NCI-H146 treated with DMSO at 0.1 percent for 48 hours (cell line): ENCODE measurements at regions not wholly inside any gene's neighbourhood (a gene's known extent, or its start where the extent isn't known, plus 50 kb on each side); places are given as distances from the start of the nearest gene placed in this dataset.

Experiments used
- DNase-seq: peaks from one replicate; lab custom pipeline; 2025; ENCODE audit not compliant: unreplicated experiment; lab: John Stamatoyannopoulos, UW

GRCh38 chr20:58003525-58003924 is 224.9 kb downstream of the ANKRD60 start:
- no peak for DNase-seq

DNA sequence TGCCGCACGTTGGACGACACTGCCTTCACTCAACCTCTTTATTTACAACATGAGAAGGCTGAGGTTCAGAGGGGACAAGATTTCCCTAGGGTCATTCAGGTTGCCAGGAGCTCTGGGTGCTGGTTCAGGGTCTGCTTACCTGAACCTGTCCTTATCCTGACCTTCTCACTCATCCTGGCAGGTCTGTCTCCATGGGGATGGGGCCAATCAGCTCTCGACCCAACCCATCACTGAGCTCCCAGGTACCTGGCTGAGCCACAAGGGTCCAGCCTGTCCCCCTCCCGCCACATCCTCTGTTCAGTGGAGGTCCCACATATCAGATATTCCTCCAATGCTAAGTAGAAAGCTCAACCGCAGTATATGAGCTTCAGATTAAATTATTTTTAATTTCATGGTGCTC is 225.6 kb downstream of the ANKRD60 start:
- no peak for DNase-seq

DNA sequence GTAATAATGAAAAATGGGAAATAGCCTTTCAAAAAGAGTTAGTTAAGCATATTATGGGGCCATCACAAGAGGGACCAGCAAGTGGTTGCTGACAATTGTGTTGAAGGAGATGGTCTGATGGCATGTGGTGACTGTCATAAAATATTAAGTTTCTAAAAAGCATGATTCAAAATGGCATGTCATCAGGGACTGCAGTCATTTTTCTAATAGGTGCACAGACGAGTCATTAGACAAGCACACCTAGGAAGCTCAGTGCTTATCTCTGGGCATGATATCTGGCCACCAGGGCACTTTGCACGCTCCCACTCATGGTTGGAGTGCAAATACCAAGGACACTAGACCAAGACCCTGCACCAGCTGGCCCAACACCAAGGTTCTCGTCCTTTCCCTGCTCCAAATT is 226.5 kb downstream of the ANKRD60 start:
- DNase-seq, result no peak

DNA sequence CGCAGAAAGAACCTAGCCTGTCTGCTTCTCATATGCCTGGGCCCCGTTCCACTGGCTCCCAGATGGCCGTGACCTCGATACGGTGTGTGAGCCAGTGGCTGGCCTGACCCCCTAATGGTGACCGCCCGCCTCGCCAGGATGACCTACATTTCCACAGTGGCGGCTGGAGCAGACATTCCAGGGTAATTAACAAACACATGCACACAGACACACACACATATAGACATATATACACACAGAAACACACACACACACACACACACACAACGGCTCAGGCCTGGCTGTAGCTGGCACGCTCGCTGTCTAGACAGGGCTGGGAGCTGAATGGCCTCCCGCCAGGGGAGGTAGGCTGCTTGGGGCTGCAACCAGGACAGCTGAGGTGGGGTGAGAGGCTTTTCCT is 227.1 kb downstream of the ANKRD60 start:
- DNase-seq, result no peak

DNA sequence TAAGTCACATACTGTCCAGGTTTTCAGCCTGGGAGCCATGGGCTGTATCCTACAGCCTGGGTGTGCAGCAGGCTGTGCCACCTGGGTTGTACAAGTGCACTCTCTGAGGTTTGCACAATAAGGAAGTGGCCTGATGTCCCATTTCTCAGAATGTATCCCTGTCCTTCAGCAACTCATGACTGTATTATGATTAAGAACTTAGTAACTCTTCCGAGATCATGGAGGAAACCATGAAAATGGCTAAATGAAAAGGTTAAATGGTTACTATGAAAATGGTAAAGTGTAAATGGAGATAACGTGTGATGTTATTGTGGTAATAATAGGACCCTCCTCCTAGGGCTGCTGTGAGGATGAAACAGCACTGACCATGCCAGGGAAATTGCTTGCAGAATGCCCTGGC is 227.6 kb downstream of the ANKRD60 start:
- DNase-seq, result no peak

DNA sequence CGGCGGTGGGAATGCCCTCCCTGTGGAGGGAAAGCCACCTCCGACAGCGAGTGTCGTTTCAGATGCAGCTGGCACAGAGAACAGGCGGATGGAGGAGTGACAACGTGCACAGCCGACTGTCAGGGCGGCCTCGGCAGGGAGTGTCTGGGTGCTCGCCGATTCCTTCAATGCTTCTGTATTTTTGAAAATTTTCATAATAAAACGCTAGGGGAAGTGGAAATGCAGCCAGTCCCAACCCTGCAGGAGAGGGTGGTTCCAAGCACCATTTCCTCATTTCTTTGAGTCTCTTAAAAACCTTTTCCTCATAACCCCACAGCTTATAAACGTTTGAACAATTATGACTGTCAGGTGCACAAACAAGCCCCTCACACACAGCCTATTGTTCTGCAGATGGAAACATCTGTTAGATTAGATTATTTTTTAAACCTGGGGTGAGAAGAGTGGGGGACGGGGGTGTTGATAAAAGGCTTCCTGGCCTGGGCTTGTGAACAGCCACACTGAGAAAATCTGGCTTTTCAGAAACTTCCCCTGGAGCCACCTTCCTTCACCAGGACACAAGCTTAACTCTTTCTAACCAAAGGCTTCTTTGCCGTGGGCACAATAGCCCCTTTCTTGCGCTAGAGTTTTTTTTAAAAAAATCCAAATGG is 228.9 kb downstream of the ANKRD60 start:
- DNase-seq, result peak; percentile 77

DNA sequence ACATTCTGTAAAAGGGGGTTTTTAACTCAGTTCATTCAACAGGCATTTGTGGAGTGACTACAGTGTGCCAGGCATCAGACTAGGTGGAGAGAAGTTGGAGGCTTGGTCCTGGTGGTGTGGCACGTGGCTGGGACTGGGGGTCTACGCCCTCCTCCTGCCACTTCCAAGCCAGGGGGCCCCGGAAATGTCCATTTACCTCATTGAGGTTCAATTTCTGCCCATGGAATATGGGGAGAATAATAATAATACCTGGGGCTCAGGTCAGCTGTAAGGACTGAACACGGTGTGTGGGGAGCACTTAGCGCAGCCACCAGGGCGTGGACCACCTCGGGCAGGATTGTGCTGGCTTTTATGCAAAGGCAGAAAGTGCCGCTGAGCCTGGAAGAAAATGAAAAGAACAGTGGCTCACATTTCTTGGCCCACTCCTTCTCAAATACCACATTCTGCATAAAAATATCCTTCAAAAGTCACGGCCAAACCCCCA is 229.4 kb downstream of the ANKRD60 start:
- no peak for DNase-seq

GRCh38 chr20:57998276-57998675 is 230.2 kb downstream of the ANKRD60 start:
- no peak for DNase-seq

GRCh38 chr20:57996936-57997890 is 231.2 kb downstream of the ANKRD60 start:
- no peak for DNase-seq

DNA sequence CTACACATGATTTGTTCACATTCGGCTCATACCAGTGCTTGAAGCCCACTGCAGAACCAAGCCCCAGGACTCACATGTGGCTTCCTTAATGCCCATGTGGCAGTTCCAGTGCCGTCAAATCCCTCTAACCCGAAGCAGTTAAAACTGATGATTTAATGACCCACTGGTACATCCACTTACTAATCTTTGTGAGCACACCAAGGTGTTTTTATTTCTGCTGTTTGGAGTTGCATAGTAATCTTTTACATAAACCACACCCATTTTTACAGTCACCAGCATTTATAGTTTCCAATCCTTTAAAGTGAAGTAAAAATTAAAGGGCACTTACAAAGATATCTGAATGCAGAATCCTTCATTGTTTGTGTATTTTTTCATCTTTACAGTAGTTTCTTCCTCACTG is 232.0 kb downstream of the ANKRD60 start:
- no peak for DNase-seq

GRCh38 chr20:57995381-57995977 is 233.0 kb downstream of the ANKRD60 start:
- no peak for DNase-seq

DNA sequence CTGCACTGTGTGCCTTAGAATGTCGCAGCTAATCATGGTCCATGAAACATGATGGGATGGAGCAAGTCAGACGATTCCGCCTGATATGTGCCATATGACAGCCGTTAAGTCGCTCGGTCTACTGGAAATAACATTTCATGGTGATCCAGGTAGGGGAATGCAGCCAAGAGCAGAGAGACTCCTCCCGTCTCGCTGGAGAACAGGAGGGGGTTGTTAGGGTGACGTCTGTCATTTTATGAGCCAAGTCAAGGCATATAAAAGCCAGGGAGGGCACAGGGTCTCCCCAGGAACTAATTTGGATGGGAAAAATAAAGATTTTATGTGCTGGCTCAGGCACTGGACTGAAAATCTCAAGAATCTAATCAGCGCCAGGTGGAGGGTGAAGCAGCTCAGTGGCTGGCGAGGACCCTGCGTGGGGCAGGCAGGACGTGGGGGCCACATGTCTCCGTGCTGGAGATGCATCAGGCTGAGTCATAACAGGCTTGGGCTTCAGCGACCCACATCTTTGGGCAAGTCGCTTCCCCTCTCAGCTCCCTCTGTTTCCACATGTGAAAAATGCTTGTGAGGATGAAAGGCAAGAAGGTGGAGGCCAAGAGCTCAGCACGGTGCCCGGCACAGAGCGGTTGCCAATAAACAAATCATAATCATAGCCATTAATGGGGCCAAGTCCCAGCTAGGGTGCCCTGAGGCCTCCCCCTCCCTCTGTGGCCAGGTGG is 234.6 kb downstream of the ANKRD60 start:
- no peak for DNase-seq

DNA sequence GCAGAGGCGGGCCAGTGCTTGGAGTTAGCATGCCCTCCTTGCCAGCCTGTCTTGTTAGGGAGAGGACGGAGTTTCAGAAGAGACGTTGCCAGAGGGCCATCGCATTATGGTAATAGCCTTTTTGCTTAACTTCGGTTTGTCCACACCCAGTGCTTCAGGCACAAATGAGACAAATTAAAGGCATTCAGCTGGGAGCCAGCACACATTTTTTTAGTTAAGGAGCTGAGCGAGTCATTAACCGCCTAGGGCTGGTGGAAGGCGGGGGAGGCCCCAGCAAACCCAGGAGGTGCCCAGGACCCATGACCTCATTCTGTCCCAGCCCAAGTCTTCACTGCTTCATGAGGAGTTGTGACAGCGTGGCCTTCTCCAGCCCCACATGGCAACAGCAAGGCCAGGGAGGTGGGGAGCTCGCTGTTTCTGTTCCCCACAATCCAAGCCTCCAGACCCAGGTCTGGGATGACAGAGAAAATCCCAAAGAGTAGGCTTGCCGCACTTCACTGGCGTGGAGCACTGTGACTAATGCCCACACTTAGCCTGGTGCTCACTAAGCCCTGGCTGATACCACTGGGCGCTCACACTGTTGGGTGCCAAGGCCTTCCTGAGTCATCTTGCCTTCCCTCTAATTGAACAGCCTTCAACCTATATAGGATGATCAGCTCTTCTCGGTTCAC is 237.1 kb downstream of the ANKRD60 start:
- DNase-seq, result no peak

GRCh38 chr20:57990396-57990987 is 238.0 kb downstream of the ANKRD60 start:
- no peak for DNase-seq

DNA sequence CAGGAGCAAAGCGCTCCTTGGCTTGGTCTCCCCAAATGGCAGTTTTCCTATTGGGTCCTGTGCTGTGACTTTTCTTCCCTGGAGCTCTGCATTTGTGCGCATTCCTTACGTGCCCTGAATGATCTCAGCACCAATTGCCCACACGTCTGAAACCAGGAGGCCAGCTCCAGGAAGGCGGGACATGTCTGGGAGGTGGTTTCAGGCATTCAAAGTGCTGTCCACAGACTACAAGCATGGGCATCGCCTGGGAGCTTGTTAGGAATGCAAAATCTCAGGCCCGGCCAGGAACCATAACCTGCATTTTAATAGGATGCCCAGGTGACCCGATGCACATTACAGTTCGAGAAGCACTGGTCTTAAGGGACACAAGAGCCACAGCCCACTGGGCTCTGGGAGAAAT is 239.6 kb downstream of the ANKRD60 start:
- DNase-seq, result no peak

DNA sequence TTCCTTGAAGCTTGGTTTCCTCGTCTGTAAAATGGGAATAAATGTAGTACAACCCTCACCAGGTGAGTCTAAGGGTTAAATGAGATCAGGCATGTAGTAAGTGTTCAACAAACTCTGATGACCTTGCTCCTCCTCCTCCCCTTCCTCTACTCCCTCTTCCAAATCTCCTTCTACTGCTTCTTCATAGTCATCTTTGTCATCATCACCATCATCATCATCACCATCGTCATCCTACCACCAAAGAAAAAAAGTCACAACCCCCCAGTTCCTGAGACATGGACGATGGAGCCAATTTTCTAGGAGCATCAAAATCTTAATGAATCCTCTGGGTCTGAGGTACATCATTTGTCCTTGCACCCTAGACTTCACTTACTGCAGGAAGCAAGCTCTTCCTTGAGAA is 240.0 kb downstream of the ANKRD60 start:
- no peak for DNase-seq

- no peak for DNase-seq
Observed at GRCh38 chr20:57987659-57988058, 240.8 kb downstream of the ANKRD60 start.

DNA sequence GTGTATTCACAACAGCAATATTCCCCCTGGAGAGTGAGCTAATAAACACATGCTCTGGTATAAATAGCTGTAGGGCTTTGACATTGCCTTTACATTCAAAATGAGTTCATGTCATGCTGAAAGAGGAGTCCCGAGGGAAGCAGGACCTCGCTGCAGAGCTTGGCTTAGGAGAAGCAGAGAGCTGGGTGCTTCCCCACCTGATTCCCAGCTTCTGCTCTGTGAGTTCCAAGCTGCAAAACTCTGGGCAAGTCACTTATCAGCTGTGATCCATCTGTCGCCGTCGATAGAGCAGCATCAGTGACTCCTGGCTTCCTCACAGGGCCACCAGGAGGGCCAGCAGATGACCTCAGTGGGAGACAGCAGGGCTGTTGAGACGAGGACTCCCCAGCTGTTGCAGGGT is 241.8 kb downstream of the ANKRD60 start:
- no peak for DNase-seq

- no peak for DNase-seq
Observed at GRCh38 chr20:57985278-57985677, 243.2 kb downstream of the ANKRD60 start.

DNA sequence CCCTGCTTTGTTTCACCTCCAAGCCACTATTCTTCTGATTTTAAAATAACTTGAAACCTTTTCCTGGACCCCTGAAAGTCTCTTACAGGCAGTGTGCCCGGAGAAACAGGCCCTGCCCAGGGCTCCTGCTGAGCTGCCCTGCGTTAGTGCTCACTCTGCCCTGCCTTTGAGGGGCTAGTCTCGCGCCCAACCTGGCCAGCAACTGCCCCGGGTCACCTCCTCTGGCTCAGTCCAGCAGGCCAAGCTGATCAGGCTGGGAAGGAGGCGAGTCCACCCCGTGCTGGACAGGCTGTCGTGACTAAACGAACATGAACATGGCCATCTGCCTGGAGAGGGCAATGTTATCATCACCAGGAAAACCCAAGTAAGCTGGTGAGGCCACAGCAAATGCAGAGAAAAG is 245.4 kb downstream of the ANKRD60 start:
- no peak for DNase-seq
